H1 (cell line): ENCODE measurements at regions not wholly inside any gene's neighbourhood (a gene's known extent, or its start where the extent isn't known, plus 50 kb on each side); places are given as distances from the start of the nearest gene placed in this dataset.

Source experiments
- CTCF ChIA-PET: fragments of 300-600 bp; sonication (Branson Sonifier 250); formaldehyde crosslinking; loops from one replicate; lab custom pipeline; 2021; ENCODE audit not compliant: partially characterized antibody; lab: Charles Lee
- POLR2A ChIA-PET: fragments of 300-600 bp; sonication (Branson Sonifier 250); formaldehyde crosslinking; loops from one replicate; lab custom pipeline; 2021; ENCODE audit warnings: inconsistent platforms; ENCODE audit not compliant: partially characterized antibody; lab: Charles Lee
- DNase-seq, 2 experiments: peaks; one replicate each; pipeline versions ENCODE4 v3.0.0 to v3.0.0-alpha.2; 2010 to 2022; ENCODE audit warnings: low spot score in 2 of 2, low read depth in 1 of 2, mixed read lengths in 1 of 2
- FAIRE-seq: peaks from 2 replicates; lab custom pipeline; 2011; peaks lifted over from hg19 to GRCh38; lab: Jason Lieb, UNC
- H2AFZ ChIP-seq: 2 replicates; pipeline ENCODE4 v1.8.1; 2012; ENCODE audit warnings: low read length, inconsistent platforms
- H2AK5ac ChIP-seq: 2 replicates; pipeline ENCODE4 v1.6.1; 2013; ENCODE audit warnings: low read depth, low read length
- H2BK120ac ChIP-seq: replicated peaks from 2 replicates; pipeline ENCODE3; 2013; ENCODE audit warnings: low read depth, low read length, inconsistent platforms
- H2BK12ac ChIP-seq: 2 replicates; pipeline ENCODE4 v1.6.1; 2013; ENCODE audit warnings: low read depth, low read length
- H2BK15ac ChIP-seq: 2 replicates; pipeline ENCODE4 v1.6.1; 2013; ENCODE audit warnings: low read length
- H2BK20ac ChIP-seq: 2 replicates; pipeline ENCODE4 v1.6.1; 2013; ENCODE audit warnings: low read length
- H2BK5ac ChIP-seq: 2 replicates; pipeline ENCODE4 v1.6.1; 2013; ENCODE audit warnings: low read depth, low read length
- H3K14ac ChIP-seq: 2 replicates; pipeline ENCODE4 v1.6.1; 2013; ENCODE audit warnings: inconsistent platforms; ENCODE audit not compliant: insufficient read length
- H3K18ac ChIP-seq: 2 replicates; pipeline ENCODE4 v1.6.1; 2013; ENCODE audit warnings: low read length; ENCODE audit errors: extremely low read depth
- H3K23ac ChIP-seq: 2 replicates; pipeline ENCODE4 v1.6.1; 2013; ENCODE audit warnings: inconsistent platforms; ENCODE audit not compliant: insufficient read length
- H3K23me2 ChIP-seq: 2 replicates; pipeline ENCODE4 v1.6.1; 2013; ENCODE audit warnings: low read depth, low read length
- H3K27ac ChIP-seq: 2 replicates; pipeline ENCODE4 v1.6.1; 2011; ENCODE audit warnings: low read depth, low read length, inconsistent platforms
- H3K27me3 ChIP-seq, 4 experiments: replicated peaks in 1 of 4; 1 replicate in 1 of 4; 2 replicates in 3 of 4; pipeline versions ENCODE4 v1.6.1 to v1.8.1; 2011 to 2013; ENCODE audit warnings: low read length in 3 of 4, mild to moderate bottlenecking in 3 of 4, inconsistent platforms in 2 of 4, mixed read lengths in 2 of 4, moderate library complexity in 1 of 4; ENCODE audit not compliant: control insufficient read depth in 3 of 4, insufficient read depth in 3 of 4; ENCODE audit errors: extremely low read depth in 1 of 4
- H3K36me3 ChIP-seq, 4 experiments: 2 replicates each; pipeline versions ENCODE4 v1.6.1 to v1.8.1; 2011 to 2013; ENCODE audit warnings: mild to moderate bottlenecking in 4 of 4, low read length in 3 of 4, moderate library complexity in 2 of 4, control low read depth in 1 of 4, inconsistent platforms in 1 of 4; ENCODE audit not compliant: insufficient read depth in 4 of 4, control insufficient read depth in 2 of 4
- H3K4ac ChIP-seq: replicated peaks from 2 replicates; pipeline ENCODE3; 2013; ENCODE audit warnings: low read length, low read depth, mixed read lengths, inconsistent platforms; ENCODE audit not compliant: insufficient read length
- H3K4me1 ChIP-seq, 4 experiments: replicated peaks in 1 of 4; 1 replicate in 1 of 4; 2 replicates in 3 of 4; pipeline versions ENCODE4 v1.6.1 to v1.8.1; 2011 to 2013; ENCODE audit warnings: low read length in 3 of 4, inconsistent platforms in 2 of 4, mixed read lengths in 1 of 4; ENCODE audit not compliant: insufficient read depth in 4 of 4, control insufficient read depth in 3 of 4
- H3K4me2 ChIP-seq, 2 experiments: 2 replicates each; pipeline versions ENCODE4 v1.6.1 to v1.8.1; 2011 to 2013; ENCODE audit warnings: low read depth in 2 of 2, low read length in 2 of 2, control low read depth in 1 of 2, inconsistent platforms in 1 of 2, mild to moderate bottlenecking in 1 of 2; ENCODE audit not compliant: insufficient read depth in 1 of 2
- H3K4me3 ChIP-seq, 4 experiments: fragments of 200-600, 300-600 bp in 1 of 4; sonication (generic), shearing (Covaris generic), sonication (Bioruptor Twin) in 1 of 4; 2 replicates each; pipeline versions ENCODE4 v1.5.1 to v1.8.1; 2011 to 2016; ENCODE audit warnings: low read length in 4 of 4, low read depth in 3 of 4, control low read depth in 2 of 4, inconsistent platforms in 2 of 4, mild to moderate bottlenecking in 2 of 4, mixed read lengths in 1 of 4, moderate library complexity in 1 of 4; ENCODE audit not compliant: insufficient read depth in 2 of 4; ENCODE audit errors: extremely low read depth in 1 of 4
- H3K56ac ChIP-seq: replicated peaks from 2 replicates; pipeline ENCODE3; 2013; ENCODE audit warnings: low read depth, mild to moderate bottlenecking, mixed read lengths, low read length, inconsistent platforms; ENCODE audit not compliant: insufficient read length
- H3K79me1 ChIP-seq: 2 replicates; pipeline ENCODE4 v1.6.1; 2013; ENCODE audit warnings: low read depth, low read length, control low read depth
- H3K79me2 ChIP-seq, 2 experiments: 2 replicates each; pipeline versions ENCODE4 v1.6.1 to v1.8.1; 2012 to 2013; ENCODE audit warnings: low read length in 2 of 2, mild to moderate bottlenecking in 2 of 2, inconsistent platforms in 1 of 2; ENCODE audit not compliant: insufficient read depth in 2 of 2, control insufficient read depth in 1 of 2
- H3K9ac ChIP-seq, 4 experiments: replicated peaks in 1 of 4; 1 replicate in 1 of 4; 2 replicates in 3 of 4; pipeline versions ENCODE4 v1.6.1 to v1.8.1; 2011 to 2013; ENCODE audit warnings: low read depth in 3 of 4, low read length in 3 of 4, control low read depth in 2 of 4, mild to moderate bottlenecking in 2 of 4, moderate library complexity in 2 of 4, inconsistent platforms in 1 of 4; ENCODE audit errors: extremely low read depth in 1 of 4
- H3K9me3 ChIP-seq, 2 experiments: 2 replicates each; pipeline versions ENCODE4 v1.6.1 to v1.8.1; 2012 to 2013; ENCODE audit warnings: mild to moderate bottlenecking in 2 of 2, moderate library complexity in 2 of 2, control low read depth in 1 of 2, inconsistent platforms in 1 of 2, low read depth in 1 of 2, low read length in 1 of 2, mixed read lengths in 1 of 2; ENCODE audit not compliant: insufficient read depth in 2 of 2
- H4K20me1 ChIP-seq, 2 experiments: replicated peaks in 1 of 2; 2 replicates each; pipeline versions ENCODE3 to v1.8.1; 2011 to 2013; ENCODE audit warnings: inconsistent platforms in 2 of 2, low read length in 2 of 2, mild to moderate bottlenecking in 1 of 2; ENCODE audit not compliant: insufficient read depth in 2 of 2, control insufficient read depth in 1 of 2
- H4K5ac ChIP-seq: 2 replicates; pipeline ENCODE4 v1.6.1; 2013; ENCODE audit warnings: low read length, low read depth, mixed read lengths, inconsistent platforms; ENCODE audit not compliant: insufficient read length
- H4K8ac ChIP-seq: 2 replicates; pipeline ENCODE4 v1.8.0; 2013; ENCODE audit warnings: mild to moderate bottlenecking, moderate library complexity, low read length, inconsistent platforms; ENCODE audit not compliant: insufficient read depth; ENCODE audit errors: extremely low read depth
- H4K91ac ChIP-seq: replicated peaks from 2 replicates; pipeline ENCODE3; 2013; ENCODE audit warnings: low read length, mixed read lengths, inconsistent platforms; ENCODE audit not compliant: insufficient read length
- CHD1 ChIP-seq: IDR thresholded peaks from 2 replicates; pipeline ENCODE4 v1.6.1; 2012; ENCODE audit warnings: low read depth, low read length, improper control_type of control experiment
- CREB1 ChIP-seq: IDR thresholded peaks from 2 replicates; pipeline ENCODE4 v1.6.1; 2012; ENCODE audit warnings: inconsistent platforms
- CTBP2 ChIP-seq: IDR thresholded peaks from 2 replicates; pipeline ENCODE4 v1.7.0; 2011; ENCODE audit warnings: borderline replicate concordance, mild to moderate bottlenecking, moderate library complexity, mixed read lengths, low read length; ENCODE audit not compliant: insufficient read depth, insufficient read length
- GTF2F1 ChIP-seq: IDR thresholded peaks from 2 replicates; pipeline ENCODE4 v1.6.1; 2012; ENCODE audit warnings: low read depth, low read length, improper control_type of control experiment, borderline replicate concordance
- HDAC6 ChIP-seq: IDR thresholded peaks from one replicate; pipeline ENCODE4 v1.7.1; 2012; ENCODE audit warnings: low read depth, mild to moderate bottlenecking, inconsistent platforms, low read length, moderate library complexity
- KDM5A ChIP-seq: fragments of 200-600 bp; IDR thresholded peaks from 2 replicates; pipeline ENCODE4 v1.7.1; 2012; ENCODE audit warnings: mild to moderate bottlenecking, low read length, inconsistent platforms, mixed read lengths
- MAFK ChIP-seq: IDR thresholded peaks from 2 replicates; pipeline ENCODE4 v1.6.1; 2012; ENCODE audit warnings: low read depth, mild to moderate bottlenecking, improper control_type of control experiment, low read length
- RBBP5 ChIP-seq: IDR thresholded peaks from 2 replicates; pipeline ENCODE4 v1.7.1; 2012; ENCODE audit warnings: low read depth, mild to moderate bottlenecking, inconsistent platforms, low read length, moderate library complexity, borderline replicate concordance
- RFX5 ChIP-seq: IDR thresholded peaks from 2 replicates; pipeline ENCODE4 v1.6.1; 2011; ENCODE audit warnings: low read depth, low read length, improper control_type of control experiment, borderline replicate concordance
- RXRA ChIP-seq: IDR thresholded peaks from 2 replicates; pipeline ENCODE4 v1.6.1; 2011; ENCODE audit warnings: low read depth, mild to moderate bottlenecking, low read length, moderate library complexity; ENCODE audit not compliant: insufficient read depth
- SIN3A ChIP-seq, 2 experiments: IDR thresholded peaks in 1 of 2; conservative IDR thresholded peaks in 1 of 2; 2 replicates each; pipeline ENCODE4 v1.6.1; 2011 to 2012; ENCODE audit warnings: low read length in 2 of 2, improper control_type of control experiment in 1 of 2, low read depth in 1 of 2, mild to moderate bottlenecking in 1 of 2
- SP4 ChIP-seq: IDR thresholded peaks from 2 replicates; pipeline ENCODE4 v1.6.1; 2012; ENCODE audit warnings: low read length, inconsistent platforms
- SUZ12 ChIP-seq: fragments of 200-600 bp; sonication (generic); IDR thresholded peaks from 2 replicates; pipeline ENCODE4 v1.6.1; 2012; ENCODE audit warnings: mild to moderate bottlenecking, inconsistent platforms, low read length, moderate library complexity, mixed read lengths
- TEAD4 ChIP-seq: IDR thresholded peaks from 2 replicates; pipeline ENCODE4 v1.6.1; 2012; ENCODE audit warnings: low read depth, low read length, inconsistent platforms, mixed read lengths
- YY1 ChIP-seq: IDR thresholded peaks from 2 replicates; pipeline ENCODE4 v1.6.1; 2011; ENCODE audit warnings: low read depth, mild to moderate bottlenecking, low read length

DNA sequence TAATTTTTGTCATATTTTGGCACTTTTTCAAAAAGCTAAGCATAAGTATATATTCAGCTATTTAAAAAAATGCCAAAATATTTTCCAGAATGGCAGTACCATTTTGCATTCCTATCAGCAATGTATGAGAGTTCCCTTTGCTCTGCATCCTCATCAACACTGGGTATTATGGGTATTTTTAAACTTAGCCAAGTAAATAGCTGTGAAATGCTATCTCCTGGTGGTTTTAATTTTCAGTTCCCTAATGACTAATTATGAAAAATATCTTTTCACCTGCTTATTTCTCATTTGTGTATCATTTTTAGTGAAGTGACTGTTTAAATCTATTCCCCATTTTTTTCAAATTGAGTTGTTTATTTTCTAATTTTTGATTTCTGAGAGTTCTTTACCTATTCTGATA lies 199.7 kb upstream of the NECTIN3 start:
- no peak overlapping the region for H2BK15ac ChIP-seq
- H3K27ac ChIP-seq: no peak overlapping the region
- H2AFZ ChIP-seq: no peak overlapping the region
- no peak overlapping the region for H2BK5ac ChIP-seq
- POLR2A ChIA-PET: no interaction called here
- no peak overlapping the region for H3K18ac ChIP-seq
- H3K14ac ChIP-seq: no peak overlapping the region
- no peak overlapping the region for H4K5ac ChIP-seq
- CTCF ChIA-PET: interaction anchor here (1.5 kb wide), 1 partner anchor 746 kb away, joined by 3 read pairs; no protein-coding TSS in a partner anchor
- no peak for FAIRE-seq
- H2BK120ac ChIP-seq: no peak overlapping the region
- no peaks in the 10 kb centered on the region for H3K79me2 ChIP-seq
- H2BK12ac ChIP-seq: no peak overlapping the region
- H4K91ac ChIP-seq: no peak overlapping the region
- no peaks in the 10 kb centered on the region for H3K27me3 ChIP-seq
- no peak overlapping the region for H2AK5ac ChIP-seq
- H3K4me2 ChIP-seq: no peak overlapping the region
- DNase-seq: no peak
- H4K20me1 ChIP-seq: no peaks in the 10 kb centered on the region
- no peaks in the 10 kb centered on the region for H3K23me2 ChIP-seq
- no peak overlapping the region for H3K23ac ChIP-seq
- no peak overlapping the region for H3K4ac ChIP-seq
- H3K36me3 ChIP-seq: peaks cover 0 to 7% (median 0%) of the 10 kb centered on the region in 4 experiments; a peak in 1 of 8 replicates
- H3K9ac ChIP-seq: no peak overlapping the region
- no peak overlapping the region for H2BK20ac ChIP-seq
- H3K4me3 ChIP-seq: no peak overlapping the region
- no peaks in the 10 kb centered on the region for H3K79me1 ChIP-seq
- peaks cover 6 to 7% of the 10 kb centered on the region in 2 experiments; a peak in 1 of 4 replicates for H3K9me3 ChIP-seq
- H3K56ac ChIP-seq: no peak overlapping the region
- H4K8ac ChIP-seq: no peak overlapping the region
- no peaks in the 10 kb centered on the region for H3K4me1 ChIP-seq
- TF ChIP-seq YY1: no peak
- TF ChIP-seq SUZ12: no peak
- no peak for TF ChIP-seq HDAC6
- TF ChIP-seq KDM5A: no peak
- no peak for TF ChIP-seq GTF2F1
- TF ChIP-seq RBBP5: no peak
- TF ChIP-seq RFX5: no peak
- no peak for TF ChIP-seq TEAD4
- TF ChIP-seq CHD1: no peak
- TF ChIP-seq MAFK: no peak
- no peak for TF ChIP-seq CTBP2
- no peak for TF ChIP-seq SP4
- no peak for TF ChIP-seq CREB1
- no peak for TF ChIP-seq RXRA
- no peak for TF ChIP-seq SIN3A (conservative IDR thresholded peaks at IDR 0.05 in 1 of 2, IDR thresholded peaks at IDR 0.05 in 1 of 2; ENCODE audit: low read depth in 1 of 2, low read length in 2 of 2)
